GM19395 (cell line): ENCODE measurements at regions not wholly inside any gene's neighbourhood (a gene's known extent, or its start where the extent isn't known, plus 50 kb on each side); places are given as distances from the start of the nearest gene placed in this dataset.
"Not testable (repeated sequence)": the region's sequence is repeated elsewhere in the genome, so short reads cannot be mapped to it uniquely, and the experiment has no call there.

Experiments used
- ATAC-seq: cut with Tn5 transposase; IDR thresholded peaks from one replicate; pipeline ENCODE4 v1.9.1; 2021; ENCODE audit warnings: mild to moderate bottlenecking, moderate library complexity; ENCODE audit not compliant: unreplicated experiment

DNA sequence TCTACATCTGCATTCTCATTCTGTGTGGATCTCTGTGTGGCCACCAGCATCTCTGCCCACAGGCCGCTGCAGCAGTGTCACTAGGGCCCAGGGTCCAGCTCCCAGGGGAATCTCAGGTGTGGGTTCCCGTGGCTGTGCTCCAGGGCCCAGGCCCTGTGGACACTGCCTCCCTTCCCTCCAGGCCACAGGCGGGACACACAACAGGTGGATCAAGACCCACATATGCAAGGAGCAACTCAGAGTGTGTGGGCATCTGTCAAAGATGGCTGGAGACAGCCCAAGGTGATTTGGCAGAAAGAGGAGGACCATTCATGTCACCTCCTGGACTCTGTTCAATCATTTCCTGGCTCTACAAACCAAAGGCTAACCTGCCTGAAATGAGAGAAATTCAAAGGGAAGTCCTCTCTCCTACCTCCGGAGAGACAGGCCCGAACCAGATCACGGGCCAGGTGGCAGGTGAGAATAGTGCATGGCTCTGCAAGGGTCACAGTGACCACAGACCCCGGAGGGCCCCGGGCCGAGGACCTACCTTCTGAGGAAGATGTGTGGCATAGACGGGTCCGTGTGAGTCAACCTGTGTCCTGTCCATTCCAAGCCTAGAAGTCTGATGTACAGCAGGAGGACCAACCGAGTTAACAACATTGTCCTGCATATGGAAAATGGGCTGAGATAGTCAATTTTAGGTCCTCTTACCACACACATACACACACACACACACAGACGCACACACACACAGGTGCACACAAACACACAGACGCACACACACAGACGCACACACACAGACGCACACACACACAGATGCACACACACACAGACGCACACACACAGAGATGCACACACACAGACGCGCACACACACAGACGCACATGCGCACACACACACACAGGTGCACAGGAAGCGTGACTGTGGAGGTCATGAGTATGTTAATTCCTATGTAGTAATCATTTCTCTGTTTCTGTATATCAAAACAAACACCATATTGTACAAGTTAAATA, 1068.5 kb downstream of the BRD1 start:
- no peak for ATAC-seq

DNA sequence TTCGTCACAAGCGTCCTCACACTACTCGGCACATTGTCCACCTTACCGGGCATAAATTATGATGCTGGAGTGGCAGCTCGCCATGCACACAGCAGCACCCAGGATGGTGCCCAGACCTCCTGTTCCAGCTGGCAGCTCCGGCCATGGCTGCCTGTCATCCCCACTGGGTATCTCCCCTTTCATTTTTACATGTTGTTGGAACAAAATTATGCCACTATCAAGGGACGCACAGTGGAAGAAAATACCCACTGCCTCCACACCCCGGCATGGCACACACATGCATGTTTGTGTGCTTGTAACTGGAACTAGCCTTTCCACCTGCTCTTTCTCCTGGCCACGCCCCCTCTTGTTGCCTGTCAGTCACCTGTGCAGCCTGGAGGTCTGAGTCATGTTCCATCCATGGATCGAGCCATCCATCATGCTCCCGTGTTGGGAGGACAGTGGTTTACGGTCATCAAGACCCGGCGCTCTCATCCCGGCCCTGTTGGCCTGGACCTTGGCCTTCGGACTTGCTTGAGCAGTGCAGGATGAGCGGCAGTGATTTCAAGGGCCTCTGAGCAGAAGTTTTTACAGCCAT, 1069.6 kb downstream of the BRD1 start:
- ATAC-seq, result no peak

DNA sequence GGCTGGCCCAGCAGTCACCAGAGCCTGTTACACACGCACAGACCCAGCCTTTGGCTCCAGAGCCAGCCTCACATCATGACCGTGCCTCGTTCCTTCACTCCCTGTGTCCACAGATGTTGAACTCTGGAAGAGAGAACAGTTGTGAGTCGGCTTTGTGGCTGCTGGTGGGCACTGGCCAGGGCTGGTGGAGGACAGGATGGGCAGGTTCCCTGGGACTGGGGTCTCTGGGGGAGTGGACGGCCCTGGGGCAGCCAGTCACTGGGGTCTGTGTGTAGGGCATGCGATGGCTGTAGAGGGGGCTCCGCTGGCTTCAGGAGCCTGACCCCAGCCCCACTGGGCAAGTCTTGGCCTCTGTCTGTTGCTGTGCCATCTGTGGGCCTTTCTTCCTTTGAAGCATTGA, 1070.1 kb downstream of the BRD1 start:
- no peak for ATAC-seq

DNA sequence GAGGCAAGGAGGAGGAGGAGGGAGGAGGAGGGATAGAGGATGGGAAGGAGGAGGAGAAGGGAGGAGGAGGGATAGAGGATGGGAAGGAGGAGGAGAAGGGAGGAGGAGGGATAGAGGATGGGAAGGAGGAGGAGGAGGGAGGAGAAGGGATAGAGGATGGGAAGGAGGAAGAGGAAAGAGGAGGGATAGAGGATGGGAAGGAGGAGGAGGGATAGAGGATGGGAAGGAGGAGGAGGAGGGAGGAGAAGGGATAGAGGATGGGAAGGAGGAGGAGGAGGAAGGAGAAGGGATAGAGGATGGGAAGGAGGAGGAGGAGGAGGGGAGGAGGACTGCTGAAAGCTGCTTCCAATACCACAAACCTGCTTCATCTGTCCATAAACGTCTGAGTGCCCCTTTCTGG, 1070.5 kb downstream of the BRD1 start:
- ATAC-seq, result not testable (repeated sequence)

DNA sequence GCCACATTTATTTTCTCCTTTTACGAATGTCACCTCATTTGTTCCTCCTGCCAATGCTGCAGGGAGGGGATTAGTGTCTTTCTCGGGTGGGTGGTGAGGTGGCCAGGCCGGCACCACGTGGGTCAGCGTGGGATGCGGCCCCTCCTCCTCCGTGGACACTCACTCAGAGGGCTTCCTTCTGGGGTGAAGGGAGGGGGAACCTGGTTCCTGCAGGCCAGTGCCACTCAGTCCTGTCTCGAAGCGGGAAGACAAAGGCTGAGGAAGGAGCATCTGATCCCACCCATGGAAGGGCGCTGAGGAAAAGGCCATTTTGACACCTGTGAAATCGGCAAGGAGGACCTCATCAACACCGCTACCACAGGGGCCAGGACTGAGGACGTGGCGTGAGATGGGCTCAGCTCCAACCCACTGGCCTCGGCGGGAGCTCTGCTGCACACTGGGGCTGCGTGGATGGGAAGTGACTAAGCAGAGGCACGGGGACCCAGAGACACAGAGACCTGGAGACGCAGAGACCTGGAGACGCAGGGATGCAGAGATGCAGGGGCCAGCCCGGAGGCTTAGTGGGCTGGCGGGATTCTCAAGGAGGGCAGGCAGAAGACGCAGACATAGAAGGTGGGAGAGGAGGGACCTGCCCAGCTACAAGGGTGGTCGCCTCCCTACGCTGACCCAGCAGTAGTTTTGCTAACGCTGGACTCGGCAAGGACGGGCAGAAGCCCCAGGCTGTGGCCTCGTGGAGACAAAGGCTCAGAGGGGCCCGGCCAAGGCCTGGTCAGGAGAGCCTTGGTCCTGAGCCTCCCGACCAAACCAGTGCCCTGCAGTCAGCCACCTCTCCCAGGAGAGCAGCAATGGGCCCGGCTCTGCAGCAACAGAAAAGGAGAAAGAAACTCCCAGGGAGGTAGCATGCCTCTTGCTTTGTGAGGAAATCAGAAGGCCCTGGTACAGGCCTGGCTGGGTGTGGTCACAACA, 1071.2 kb downstream of the BRD1 start:
- ATAC-seq, result no peak

DNA sequence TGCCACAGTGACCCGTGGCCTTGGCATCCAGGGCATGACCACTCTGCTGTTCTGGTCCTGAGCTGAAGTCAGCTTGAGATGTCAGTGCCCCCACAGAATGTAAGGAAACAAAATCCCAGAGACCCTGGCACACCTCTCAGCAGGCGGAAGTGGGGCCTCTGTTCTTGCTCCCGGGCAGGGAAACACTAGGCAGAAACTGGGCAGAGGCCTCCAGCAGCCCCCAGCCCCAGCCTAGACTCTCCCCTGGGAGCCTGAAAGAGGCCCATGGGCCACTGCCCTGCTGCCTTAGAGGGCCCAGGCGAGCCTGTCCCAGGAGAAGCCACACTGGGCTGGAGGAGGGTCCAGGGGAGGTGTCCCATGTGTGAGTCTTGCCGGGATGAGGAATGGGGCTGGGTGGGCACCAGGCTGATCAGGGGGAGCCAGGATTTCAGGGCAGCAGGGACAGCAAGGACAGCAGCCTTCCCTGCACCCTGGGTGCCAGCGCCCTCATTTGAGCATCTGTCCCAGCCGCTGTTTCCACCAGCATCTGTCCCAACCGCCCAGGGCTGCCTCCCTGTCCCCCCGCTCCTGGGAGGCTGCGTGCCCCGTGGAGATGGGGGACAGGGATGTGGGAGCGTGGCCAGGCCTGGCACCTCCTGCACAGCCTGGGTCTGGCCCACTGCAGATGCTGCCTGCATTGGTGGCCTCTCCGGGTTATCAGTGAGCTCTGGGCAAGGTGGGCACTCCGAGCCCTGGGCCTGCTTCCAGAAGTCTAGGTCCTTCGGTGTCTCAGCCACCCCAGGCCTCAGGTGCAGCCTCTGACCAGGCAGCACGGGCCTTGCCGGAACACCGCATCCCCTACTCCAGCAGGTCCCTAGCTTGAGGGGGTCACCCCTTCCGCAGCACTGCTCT, 1072.4 kb downstream of the BRD1 start:
- ATAC-seq, result no peak

DNA sequence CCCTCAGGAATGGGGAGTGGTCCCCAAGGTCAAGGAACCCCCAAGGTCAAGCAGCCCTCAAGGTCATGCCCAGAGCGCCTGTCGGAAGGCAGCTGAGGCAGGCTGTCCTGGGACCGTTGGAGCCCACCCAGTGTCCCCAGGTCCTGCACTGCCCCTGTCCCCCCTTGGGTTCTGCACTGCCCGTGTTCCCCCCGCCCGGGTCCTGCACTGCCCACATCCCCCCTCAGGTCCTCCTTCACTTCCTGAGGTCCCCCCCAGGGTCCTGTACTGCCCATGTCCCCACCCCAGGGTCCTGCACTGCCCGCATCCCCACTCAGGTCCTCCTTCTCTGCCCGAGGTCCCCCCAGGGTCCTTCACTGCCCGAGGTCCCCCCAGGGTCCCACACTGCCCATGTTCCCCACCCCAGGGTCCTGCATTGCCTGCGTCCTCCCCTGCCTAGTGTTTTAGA, 1073.0 kb downstream of the BRD1 start:
- no peak for ATAC-seq

DNA sequence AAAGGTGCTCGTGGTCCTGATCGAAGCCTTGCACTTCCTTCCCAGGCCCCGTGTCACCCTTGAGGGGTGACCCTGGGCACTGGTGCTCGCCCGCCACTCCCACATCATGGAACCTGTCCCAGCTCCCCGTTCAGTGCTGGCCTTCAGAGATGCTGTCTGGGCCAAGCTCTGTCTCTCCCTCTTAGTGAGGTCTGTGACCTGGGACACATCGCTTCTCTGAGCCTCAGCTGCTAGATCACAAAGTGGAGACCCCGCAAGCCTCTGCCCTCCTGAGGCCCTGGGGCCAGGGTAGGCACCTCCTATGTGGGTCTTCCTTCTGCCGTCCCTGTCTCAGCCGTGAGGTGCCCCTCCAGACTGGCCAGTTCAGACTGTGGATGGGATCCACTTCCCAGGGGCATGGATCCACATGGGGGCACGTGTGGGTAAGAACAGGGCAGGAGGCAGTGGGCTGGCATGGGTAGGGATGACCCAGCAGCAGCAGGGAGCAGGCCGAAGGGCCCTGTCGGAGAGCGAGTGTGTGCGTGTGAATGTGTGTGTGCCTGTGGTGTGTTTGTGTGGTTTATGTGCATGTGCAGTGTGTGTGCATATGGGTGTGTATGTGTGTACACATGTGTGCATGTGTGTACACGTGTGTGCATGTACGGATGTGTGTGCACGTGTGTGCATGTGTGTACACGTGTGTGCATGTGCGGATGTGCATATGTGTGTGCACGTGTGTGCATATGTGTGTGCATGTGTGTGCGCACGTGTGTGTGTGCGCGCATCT, 1073.7 kb downstream of the BRD1 start:
- ATAC-seq, result no peak

DNA sequence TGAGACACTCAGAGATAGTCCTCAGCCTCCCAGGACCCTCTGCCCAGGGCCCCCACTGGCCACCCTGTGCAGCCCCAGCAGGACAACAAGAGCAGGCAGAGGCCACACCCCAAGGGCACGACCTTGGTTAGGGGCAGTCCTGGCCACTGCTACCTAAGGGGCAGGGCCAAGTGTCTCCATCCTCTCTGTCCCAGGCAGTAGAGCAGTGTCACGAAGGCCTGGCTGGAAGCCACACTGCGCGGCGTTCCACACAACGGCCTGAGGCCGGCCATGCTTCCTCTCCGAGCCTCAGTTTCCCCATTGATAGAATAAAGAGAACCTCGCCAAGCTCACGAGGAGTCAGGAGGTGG, 1074.3 kb downstream of the BRD1 start:
- ATAC-seq, result no peak

DNA sequence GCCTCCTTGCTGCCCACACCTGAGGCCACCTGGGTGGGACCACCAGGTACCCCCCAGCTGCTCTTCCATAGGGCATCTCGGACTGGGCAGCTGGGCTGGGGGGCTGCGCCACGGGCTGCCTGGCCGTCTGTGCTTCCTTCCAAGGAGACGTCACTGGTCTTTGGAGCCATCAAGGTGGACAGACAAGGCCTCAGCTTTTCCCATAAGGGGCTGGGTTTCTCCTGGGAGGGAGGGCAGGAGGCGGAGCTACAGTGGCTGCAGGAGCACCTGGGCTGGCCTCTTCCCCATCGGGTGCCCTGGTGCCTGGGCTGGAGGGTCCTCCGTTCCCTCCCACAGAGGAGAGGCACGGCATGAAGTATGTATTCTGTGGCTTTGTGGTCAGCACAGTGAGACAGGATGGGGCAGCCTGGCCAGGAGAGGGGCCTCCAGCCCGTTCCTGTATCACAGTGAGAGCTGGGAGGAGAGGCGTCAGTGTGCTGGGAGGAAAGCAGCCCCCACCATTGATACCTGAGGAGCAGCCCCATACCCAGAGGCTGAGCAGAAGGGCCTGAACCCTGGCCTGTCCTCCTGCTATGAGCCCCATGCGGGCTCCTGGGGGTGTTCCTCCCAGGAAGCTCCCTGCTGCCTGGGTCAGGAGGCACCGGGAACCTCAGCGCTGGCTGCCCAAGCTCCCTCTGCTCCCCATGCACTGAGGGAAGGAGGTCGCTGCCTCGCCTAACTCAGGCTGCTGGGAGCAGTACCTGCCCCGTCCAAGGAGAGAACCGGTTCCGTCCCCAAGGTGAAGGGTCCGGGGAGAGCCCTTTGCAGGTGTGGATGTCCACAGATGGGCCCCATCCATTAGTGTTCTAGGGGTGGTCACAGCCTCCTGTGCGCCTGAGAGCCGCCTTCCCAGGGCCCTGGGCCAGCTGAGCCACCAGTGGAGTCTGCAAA, 1075.0 kb downstream of the BRD1 start:
- no peak for ATAC-seq

DNA sequence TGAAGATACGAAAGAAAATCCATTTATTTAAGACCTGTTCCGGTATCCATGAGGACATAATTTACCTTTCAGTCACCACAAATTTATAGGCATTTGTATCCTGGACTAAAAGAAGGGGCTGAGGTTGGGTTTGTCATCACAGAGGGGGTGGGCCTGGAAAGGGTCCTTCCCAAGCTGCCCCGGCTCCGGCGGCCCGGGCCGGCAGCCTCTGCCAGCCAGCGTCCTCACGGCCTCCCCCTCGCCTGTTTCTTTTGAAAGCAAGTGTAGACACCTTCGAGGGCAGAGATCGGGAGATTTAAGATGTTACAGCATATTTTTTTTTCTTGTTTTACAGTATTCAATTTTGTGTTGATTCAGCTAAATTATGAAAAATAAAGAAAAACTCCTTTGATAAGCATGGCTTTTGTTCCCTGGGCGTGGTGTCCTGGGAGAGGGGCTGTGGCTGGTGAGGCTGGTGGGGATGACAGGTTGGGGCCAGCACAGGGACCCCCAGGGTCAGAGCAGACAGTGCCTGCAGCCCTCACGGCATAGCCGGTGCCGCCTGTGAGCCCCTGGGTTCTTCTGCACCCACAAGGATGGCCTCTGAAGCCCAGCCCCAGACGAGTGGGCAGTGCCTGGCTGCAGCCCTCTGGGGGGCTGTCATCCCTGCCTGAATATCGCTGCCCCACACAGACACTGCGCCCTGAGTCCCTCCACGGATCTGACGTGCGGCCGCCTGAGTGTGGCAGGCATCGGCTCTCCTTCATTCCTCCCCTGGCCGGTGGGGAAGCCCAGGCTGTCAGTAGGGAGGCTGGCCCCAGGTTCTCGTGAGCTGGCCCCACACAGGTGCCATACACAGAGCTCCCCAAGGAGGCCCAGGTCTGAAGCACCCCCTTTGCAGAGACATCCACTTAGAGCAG, 1075.9 kb downstream of the BRD1 start:
- ATAC-seq, result no peak

DNA sequence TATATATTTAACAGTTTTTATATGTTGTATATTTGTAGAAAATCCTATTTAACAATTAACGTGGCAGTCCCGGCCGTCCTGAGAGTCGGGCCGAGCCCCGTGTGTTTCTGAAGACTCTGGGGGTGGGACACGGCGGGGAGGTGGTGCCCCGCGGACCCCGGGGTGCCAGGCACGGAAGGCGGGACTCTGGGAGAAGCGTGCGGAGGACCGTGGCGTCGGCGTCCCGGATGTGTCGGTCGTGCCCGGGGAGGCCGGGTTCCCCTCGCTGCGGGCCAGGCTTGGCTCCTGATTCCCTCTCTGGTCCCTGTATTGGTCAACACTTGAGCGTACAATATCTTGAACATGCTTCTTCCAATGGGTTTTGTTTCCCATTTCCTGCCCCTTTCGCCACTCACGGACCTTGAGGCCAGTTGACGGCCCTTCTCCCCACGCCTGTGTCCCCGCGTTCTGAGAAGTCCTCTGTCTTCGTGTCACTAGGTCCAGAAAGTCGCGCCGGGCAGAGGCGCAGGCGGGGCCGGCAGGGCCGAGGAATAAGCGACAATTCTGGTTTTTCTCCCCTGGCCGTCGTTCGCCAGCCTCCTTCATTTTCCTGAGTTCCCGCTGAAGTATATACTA, 1076.7 kb downstream of the BRD1 start:
- ATAC-seq, result no peak

DNA sequence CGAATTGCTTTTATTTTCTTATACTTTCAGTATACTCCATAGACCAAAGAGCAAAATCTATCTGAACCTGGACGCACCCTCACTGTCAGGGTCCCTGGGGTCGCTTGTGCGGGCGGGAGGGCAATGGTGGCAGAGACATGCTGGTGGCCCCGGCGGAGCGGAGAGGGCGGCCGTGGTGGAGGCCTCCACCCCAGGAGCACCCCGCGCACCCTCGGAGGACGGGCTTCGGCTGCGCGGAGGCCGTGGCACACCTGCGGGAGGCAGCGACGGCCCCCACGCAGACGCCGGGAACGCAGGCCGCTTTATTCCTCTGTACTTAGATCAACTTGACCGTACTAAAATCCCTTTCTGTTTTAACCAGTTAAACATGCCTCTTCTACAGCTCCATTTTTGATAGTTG, 1077.4 kb downstream of the BRD1 start:
- ATAC-seq, result no peak

DNA sequence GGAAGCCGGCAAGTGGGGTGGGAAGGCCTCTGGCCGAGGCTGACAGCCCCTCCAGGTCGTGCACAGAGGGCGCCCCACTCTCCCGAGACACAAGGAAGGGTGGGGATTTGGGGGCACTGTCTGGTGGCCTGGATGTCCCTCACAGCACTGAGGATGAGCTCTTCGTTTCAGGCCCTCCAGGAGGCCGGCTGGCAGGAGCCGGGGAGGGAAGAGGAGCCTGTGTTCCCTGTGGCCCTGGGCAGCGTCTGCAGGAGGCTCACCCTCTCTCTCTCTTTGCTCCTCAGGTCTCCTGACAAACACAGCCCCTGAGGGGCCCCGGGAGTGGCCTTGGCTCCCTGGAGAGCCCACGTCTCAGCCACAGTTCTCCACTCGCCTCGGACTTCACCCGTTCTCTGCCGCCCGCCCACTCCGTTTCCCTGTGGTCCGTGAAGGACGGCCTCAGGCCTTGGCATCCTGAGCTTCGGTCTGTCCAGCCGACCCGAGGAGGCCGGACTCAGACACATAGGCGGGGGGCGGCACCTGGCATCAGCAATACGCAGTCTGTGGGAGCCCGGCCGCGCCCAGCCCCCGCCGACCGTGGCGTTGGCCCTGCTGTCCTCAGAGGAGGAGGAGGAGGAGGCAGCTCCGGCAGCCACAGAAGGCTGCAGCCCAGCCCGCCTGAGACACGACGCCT, 1078.0 kb downstream of the BRD1 start:
- ATAC-seq, result no peak

DNA sequence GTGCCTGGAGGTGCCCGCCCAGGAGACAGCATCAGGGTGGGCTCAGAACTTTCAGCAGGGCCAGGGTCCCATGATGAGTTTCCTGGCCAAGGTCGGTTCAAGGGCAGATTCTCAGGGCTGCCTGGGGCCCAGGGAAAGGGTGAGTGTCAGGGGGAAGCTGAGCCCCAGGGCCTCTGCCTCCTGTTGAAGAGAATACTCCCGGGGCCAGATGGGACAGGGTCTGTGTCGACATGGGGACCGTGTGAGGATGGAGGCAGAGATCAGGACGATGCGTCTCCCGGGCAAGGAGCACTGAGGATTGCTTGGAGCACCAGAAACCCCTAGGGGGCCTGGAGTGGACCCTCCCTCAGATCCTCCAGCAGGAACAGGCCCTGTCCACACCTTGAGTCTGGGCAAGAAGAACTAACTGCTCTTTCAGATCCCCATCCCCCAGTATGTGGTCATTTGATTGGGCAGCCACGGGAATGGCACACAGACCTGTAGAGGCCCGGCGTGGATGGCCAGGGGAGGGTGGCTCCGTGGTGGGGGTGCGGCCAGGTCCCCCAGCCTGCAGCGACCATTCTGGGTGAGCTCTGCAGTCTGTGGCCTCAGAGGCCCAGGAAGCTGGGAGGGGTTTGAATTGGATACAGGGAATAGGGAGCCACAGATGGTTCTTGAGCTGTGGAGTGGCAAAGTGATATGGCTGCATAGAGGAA, 1078.7 kb downstream of the BRD1 start:
- no peak for ATAC-seq
